ENCODE measurements at regions not wholly inside any gene's neighbourhood (a gene's known extent, or its start where the extent isn't known, plus 50 kb on each side); places are given as distances from the start of the nearest gene placed in this dataset.

DNA sequence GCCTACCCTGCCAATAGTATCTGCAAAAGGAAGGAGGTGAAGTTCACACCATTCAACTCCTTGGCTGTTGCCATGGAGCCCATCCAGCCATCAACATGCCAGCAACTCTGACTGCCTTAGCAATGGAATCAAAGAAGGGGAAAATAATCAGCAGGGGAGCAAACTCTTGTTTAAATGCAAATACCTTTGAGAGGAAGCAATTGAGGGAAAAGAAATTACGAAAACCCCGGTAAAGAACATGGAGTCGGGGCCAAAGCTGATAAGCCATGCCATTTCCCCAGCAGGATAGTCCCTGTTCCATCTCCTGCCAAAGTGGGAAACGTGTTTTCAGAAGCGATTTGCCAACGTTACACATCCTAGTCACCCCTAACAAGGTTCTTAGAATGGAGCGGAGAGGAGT, 69.0 kb downstream of the MFAP3 start:
- TF ChIP-seq FOXA2 (IDR thresholded peaks at IDR 0.05), result no peak
- TF ChIP-seq JUND (IDR thresholded peaks at IDR 0.05), result no peak
- TF ChIP-seq HNF4A (conservative IDR thresholded peaks at IDR 0.05), result no peak
- no peak for TF ChIP-seq EGR1 (IDR thresholded peaks at IDR 0.05; ENCODE audit: low read depth in 2 of 2)
- TF ChIP-seq SP1 (IDR thresholded peaks at IDR 0.05), result no peak
- TF ChIP-seq, protein P1, sequence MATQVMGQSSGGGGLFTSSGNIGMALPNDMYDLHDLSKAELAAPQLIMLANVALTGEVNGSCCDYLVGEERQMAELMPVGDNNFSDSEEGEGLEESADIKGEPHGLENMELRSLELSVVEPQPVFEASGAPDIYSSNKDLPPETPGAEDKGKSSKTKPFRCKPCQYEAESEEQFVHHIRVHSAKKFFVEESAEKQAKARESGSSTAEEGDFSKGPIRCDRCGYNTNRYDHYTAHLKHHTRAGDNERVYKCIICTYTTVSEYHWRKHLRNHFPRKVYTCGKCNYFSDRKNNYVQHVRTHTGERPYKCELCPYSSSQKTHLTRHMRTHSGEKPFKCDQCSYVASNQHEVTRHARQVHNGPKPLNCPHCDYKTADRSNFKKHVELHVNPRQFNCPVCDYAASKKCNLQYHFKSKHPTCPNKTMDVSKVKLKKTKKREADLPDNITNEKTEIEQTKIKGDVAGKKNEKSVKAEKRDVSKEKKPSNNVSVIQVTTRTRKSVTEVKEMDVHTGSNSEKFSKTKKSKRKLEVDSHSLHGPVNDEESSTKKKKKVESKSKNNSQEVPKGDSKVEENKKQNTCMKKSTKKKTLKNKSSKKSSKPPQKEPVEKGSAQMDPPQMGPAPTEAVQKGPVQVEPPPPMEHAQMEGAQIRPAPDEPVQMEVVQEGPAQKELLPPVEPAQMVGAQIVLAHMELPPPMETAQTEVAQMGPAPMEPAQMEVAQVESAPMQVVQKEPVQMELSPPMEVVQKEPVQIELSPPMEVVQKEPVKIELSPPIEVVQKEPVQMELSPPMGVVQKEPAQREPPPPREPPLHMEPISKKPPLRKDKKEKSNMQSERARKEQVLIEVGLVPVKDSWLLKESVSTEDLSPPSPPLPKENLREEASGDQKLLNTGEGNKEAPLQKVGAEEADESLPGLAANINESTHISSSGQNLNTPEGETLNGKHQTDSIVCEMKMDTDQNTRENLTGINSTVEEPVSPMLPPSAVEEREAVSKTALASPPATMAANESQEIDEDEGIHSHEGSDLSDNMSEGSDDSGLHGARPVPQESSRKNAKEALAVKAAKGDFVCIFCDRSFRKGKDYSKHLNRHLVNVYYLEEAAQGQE (IDR thresholded peaks at IDR 0.05), result no peak
- no peak for TF ChIP-seq CTCF (IDR thresholded peaks at IDR 0.05; ENCODE audit: low read depth, low read length, missing input control)
- TF ChIP-seq, protein P2, sequence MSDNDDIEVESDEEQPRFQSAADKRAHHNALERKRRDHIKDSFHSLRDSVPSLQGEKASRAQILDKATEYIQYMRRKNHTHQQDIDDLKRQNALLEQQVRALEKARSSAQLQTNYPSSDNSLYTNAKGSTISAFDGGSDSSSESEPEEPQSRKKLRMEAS (IDR thresholded peaks at IDR 0.05), result no peak
- TF ChIP-seq FOXA1 (IDR thresholded peaks at IDR 0.05), result no peak
- TF ChIP-seq TAF1 (conservative IDR thresholded peaks at IDR 0.05), result no peak
- no peak for TF ChIP-seq RAD21 (IDR thresholded peaks at IDR 0.05)
- no peak for TF ChIP-seq NR2F2 (IDR thresholded peaks at IDR 0.05)
- no peak for TF ChIP-seq ZBTB33 (IDR thresholded peaks at IDR 0.05)
- no peak for TF ChIP-seq RXRA (IDR thresholded peaks at IDR 0.05)
- TF ChIP-seq, protein P3, sequence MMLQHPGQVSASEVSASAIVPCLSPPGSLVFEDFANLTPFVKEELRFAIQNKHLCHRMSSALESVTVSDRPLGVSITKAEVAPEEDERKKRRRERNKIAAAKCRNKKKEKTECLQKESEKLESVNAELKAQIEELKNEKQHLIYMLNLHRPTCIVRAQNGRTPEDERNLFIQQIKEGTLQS (IDR thresholded peaks at IDR 0.05), result no peak
- no peak for TF ChIP-seq GABPA (IDR thresholded peaks at IDR 0.05 in 1 of 2, conservative IDR thresholded peaks at IDR 0.05 in 1 of 2)
- 54% methylated on average over 7 of the region's 7 CpGs for WGBS
- no peaks in the 10 kb centered on the region for H3K36me3 ChIP-seq (ENCODE audit: control insufficient read depth in 4 of 4, insufficient read depth in 3 of 4, low read depth in 1 of 4, low read length in 3 of 4)
- H3K4me3 ChIP-seq (ENCODE audit: low read depth in 1 of 3, low read length in 3 of 3), result no peak overlapping the region
- no peaks in the 10 kb centered on the region for H3K9me3 ChIP-seq (ENCODE audit: control insufficient read depth in 4 of 4, low read length in 3 of 4)
- no peak overlapping the region for H3K9ac ChIP-seq (ENCODE audit: low read depth in 1 of 2, low read length in 2 of 2)
- no peak for DNase-seq (ENCODE audit: low spot score)
- no peaks in the 10 kb centered on the region for H3K27me3 ChIP-seq (ENCODE audit: control insufficient read depth in 4 of 4, insufficient read depth in 4 of 4, low read length in 3 of 4)
- H3K4me1 ChIP-seq (ENCODE audit: control insufficient read depth in 4 of 4, insufficient read depth in 4 of 4, low read length in 3 of 4), result no peaks in the 10 kb centered on the region
- H3K27ac ChIP-seq (ENCODE audit: low read depth in 1 of 2, low read length in 2 of 2), result no peak overlapping the region

Measured in liver (tissue), 8 donors.